GM21423 (cell line): ENCODE measurements at regions not wholly inside any gene's neighbourhood (a gene's known extent, or its start where the extent isn't known, plus 50 kb on each side); places are given as distances from the start of the nearest gene placed in this dataset.

Experiments
- ATAC-seq: cut with Tn5 transposase; IDR thresholded peaks from one replicate; pipeline ENCODE4 v1.9.1; 2021; ENCODE audit warnings: mild to moderate bottlenecking, moderate library complexity; ENCODE audit not compliant: unreplicated experiment

DNA sequence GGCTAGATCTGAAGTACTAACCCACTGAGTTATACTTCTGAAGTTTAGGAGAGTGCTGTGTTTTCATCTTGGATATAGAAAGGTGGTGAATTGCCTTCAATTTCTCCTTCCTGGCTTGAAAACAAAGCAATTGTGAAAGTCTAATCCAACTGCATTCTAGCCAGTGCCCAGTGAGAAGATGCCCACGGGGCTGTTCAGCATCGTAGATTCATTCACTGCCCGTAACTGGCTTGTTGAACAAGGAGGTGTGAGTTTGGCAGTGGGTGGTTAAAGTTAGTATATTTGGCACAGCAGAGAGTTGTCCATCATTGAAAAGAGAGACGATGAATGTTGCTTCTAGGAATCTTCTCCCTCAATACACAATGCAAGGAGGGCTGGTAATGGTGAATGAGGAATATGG, 82.3 kb upstream of the RND3 start:
- ATAC-seq = no peak

DNA sequence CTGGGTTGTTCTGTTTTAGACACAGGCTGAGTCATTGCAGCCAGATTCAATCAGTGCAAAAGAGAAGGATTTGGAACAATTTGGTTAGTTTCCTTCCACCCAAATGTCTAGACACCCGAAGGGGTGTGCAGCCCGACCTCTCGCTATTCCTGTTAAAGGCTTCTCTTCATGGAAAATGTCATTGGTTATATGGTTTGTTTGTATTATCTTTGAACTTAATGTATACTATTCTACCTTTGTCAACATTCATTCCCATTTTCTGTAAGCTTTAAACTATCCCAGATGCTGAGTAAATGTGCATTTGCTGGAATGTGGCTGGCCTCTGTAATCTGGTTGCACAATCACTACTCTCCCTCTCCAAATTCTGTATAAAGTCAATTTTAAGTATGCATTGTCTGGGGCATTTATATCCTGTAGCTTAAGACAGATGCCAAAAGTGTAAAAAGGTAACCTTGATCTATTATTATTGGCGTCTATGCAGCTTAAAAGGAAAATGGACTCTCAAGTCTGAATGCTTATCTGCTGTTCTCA, 80.4 kb upstream of the RND3 start:
- ATAC-seq = no peak

DNA sequence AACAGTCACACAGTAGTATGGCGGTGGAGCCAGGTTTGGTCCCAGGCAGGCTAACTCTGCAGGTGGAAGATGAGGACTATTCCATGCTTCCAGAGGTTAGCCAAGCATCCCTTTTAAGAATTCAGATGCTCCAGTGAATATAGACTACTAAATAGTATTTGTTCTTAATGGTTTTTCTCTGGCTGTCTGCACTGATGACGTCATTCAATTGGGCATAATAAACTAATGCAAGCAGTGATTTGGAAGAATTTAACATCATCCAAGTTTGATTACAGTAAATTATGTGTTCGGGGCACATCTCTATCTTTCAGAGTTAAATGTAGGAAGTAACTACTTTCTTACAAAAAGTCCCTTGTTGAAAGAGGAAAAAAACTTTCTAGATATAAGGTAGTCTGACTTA, 78.8 kb upstream of the RND3 start:
- ATAC-seq = no peak

DNA sequence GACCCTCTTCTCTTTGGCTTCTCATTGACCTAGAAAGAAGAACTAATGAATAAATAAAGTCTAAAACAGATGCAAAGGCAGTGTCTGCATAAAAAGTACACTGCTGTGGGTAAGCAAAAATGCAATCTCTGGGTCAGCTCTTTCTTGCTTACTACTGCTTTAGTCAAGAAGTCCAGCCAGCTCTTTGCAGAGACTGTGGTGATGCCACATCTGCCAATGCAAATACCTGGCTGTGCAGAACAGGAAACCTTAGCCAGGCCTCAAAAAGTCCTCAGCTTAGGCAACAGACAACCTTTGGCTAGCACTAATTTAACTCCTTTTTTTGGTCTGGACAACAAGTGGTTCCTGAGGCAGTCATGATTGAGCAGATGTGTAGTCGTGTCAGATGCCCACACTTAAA, 73.6 kb upstream of the RND3 start:
- ATAC-seq = no peak

DNA sequence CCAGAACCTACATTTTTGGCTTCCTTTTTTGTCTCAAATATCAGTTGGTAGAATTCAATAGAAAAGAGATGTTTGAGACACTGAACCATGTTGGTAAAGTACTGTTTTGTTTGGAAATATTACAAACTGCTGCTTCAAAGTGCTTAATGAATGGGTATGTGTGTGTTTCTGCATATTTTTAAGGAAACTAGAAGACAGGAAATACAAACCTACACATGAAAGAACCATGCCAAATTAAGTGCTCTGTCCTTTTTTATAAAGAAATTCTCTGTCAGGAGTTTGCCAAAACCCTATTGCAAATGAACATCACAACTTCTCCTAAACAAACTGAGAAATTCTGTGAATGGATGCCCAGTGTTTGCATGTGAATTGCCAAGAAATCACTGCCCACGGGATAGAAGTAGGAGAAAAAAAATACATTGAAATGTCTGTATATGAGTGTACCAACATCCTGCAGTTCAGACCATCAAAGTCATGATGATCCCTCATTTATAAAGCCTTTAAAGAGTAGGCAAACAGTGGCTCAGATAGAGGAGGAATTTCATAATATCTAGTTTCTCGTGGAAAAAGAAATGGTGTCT, 69.6 kb upstream of the RND3 start:
- ATAC-seq = no peak

DNA sequence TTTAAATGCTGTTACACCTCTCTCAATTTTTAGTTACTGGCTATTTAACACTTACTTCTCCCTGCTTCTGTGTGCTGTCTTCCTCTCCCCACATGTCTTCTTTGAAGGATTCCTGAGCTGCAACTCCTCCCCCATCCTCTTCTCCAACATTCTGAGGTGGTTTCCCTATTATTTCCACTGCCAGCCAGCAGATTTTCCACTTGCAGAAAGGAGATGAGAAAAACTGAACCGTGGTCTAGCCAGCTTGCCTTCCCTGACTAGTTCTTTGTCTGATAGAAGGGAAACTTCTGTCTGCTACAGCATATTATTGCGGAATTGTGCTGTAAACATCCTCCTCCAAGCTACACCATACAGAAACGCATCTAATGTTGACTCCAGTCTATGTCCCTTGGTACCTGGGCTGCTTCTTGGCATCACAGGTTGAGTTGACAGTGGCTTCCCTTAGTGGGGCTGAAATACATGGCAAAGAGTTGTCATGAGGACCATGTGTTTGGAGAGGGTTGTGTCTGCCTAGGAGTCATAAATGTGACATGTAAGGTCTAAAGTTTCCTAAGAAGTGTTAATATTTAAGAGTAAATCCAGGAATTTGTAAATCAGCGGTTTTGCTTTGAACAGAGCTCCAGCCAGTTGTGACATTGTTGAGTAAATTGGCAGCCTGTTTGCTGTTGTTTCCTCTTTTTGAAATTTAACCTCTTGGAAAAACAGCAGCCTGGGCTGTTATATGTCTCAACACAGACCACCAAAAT, 68.3 kb upstream of the RND3 start:
- no peak for ATAC-seq

DNA sequence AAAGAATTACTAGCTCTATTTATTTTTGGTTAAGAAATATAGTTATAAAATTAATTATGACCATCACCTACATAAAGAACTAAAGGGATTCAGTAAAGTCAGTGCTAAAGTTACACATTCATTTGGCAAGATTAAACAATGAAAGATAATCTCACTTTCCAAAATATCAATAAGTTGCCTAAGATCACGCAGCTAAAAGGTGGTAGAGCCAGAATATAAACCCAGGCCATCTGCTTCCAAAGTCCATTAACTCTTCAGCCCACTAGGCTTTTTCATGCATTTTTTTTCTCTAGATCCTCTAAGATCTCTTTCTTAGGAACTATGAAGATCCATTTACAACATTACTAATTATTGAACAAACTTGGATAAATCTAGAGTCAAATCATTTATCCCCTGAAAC, 66.6 kb upstream of the RND3 start:
- ATAC-seq = no peak

DNA sequence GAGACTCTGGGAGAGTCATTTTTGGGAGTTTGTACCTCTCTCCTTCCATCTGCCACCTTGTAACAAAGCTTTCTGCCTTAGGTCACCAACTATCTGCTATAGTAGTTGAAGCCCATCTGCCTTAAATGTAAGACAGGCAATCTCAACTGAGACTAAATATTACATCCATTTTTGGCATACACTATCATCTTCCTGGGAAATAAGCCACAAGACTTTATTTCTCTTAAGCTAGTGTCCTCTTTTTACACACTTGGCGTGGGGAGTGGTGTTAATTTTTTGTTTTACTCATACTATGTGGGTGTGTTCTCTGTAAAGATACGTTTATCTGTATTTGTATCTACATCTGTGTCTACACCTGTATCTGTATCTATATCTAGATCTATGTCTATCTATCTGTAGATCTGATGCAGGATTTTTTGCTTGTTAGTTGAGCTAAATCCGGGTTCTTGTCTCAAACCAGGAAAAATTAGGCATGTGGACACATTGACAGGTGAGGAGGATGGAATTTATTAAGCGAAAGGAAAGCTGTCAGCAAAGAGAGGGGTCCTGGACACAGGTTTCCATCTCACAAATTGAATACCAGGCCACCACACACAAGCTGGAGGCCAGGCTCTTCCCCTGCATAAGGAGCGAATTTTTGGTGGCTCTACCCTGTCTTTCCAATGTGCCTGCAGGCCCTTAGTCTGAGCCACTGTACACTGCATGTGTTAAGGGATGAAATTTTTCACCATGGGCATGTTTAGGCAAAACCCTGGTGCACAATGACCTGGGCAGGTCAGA, 64.8 kb upstream of the RND3 start:
- no peak for ATAC-seq

DNA sequence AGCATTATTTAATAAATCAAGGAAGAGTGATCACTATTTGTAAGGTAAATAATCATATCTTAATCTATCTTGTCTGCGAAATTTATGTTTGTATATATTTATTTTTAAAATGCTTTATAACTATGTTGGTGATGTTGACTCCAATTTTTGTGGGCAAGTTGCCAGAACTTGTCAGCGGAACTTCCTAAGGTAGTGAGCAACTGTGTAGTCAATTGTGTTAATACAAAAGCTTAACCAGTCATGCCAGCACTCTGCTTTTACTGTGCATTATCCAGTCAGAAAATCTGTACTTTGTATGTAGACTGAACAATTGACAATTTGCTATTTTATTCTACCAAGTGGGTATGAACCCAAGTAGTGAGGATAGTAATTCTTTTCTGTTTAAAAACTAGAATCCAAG, 61.9 kb upstream of the RND3 start:
- ATAC-seq = no peak

DNA sequence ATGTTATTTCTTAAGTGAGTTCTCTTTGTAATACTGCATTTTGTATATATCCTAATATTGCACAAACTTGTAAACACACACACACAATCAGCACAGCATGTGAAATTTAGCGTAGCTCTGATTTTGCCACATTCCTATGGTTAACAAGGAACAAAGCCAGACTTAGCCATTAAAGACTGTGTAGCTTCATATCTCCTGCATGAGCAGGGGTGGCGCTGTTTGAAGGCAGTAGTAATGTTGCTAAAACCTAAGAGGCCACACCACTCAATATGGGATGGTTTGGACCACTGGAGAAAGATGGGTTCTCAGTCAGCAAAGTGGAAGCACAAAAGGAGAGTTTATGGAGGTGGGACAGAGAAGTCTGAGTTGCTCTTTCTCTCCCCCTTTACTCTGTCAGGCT, 61.1 kb upstream of the RND3 start:
- no peak for ATAC-seq

DNA sequence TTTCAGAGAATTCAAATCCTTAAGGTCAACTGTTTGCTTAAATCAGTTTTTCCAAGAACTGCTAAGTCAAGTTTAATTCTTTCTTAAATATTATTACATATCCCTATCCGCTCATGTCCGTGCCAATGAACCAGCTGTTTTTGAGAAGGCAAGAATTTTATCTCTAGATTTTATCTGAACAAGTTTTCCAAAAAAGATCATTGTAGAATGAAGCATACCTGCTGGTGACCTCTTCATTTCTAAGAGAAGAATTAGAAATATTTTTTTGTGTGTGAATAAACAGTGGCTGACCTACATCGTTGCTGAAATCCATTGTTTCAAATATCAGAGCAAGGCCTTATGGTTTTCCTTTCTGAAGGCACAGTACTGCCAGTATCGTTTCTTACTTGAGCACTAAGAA, 58.4 kb upstream of the RND3 start:
- no peak for ATAC-seq

DNA sequence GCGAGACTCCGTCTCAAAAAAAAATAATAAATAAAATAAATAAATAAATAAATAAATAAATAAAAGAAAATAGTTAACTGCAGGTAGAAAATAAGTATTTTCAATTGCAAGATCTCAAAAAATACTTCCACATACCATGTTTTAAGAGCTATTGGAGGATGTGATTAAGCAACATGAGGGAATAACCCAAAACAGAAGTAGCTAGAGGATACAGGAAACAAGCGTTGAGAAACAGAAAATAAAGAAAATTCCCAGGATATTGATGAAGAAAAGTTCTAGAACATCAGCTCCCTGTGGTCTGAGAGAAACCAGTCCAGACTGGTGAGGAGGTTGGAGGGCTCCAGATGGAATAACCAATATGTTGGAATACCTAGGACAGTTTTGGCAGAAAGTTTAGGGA, 57.3 kb upstream of the RND3 start:
- no peak for ATAC-seq

DNA sequence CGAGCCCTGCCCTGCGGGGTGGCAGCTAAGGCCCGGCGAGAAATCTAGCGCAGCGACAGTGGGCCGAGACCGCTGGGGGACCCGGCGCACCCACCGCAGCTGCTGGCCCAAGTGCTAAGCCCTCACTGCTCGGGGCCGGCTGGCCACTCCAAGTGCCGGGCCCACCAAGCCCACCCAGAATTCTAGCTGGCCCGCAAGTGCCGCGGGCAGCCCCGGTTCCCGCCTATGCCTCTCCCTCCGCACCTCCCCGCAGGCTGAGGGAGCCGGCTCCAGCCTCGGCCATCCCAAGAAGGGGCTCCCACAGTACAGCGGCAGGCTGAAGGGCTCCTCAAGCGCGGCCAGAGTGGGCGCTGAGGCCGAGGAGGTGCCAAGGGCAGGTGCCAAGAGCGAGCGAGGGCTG, 55.2 kb upstream of the RND3 start:
- ATAC-seq = no peak

DNA sequence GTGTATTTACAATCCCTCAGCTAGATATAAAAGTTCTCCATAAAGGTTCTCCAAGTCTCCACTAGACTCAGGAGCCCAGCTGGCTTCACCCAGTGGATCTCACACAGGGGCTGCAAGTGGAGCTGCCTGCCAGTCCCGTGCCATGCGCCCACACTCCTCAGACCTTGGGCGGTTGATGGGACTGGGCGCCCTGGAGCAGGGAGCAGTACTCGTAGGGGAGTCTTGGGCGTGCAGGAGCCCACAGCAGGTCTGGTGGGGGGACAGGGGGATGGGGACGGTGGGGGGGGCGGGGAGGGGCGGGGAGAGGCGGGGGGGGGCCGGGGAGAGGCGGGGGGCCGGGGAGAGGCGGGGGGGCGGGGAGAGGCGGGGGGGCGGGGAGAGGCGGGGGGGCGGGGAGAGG, 54.7 kb upstream of the RND3 start:
- no peak for ATAC-seq

DNA sequence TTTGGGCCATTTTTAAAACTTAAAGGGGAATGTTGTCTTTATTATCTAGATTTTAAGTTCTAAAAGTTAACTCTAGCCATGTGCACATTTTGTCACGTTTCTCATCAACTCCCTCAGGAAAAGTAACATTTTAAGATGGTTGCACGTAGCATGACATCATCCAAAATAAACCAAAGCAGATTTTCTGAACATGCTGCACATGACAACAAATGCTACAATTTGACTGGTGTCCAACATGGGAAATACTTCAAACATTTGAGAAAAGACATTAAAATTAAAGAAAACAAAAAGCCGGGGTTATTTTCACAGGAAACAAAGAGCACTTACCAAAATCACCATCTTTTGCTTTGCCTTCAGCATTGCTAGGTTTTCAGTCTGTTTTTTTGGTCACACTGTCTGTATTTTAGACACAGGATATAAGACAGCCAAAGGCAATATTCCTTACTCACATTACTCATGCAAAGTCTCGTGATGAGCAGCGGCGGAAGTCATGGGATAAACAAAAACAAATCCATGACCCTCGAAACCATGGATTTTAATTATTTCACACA, 51.3 kb upstream of the RND3 start:
- no peak for ATAC-seq
